ENCODE measurements at regions not wholly inside any gene's neighbourhood (a gene's known extent, or its start where the extent isn't known, plus 50 kb on each side); places are given as distances from the start of the nearest gene placed in this dataset.

DNA sequence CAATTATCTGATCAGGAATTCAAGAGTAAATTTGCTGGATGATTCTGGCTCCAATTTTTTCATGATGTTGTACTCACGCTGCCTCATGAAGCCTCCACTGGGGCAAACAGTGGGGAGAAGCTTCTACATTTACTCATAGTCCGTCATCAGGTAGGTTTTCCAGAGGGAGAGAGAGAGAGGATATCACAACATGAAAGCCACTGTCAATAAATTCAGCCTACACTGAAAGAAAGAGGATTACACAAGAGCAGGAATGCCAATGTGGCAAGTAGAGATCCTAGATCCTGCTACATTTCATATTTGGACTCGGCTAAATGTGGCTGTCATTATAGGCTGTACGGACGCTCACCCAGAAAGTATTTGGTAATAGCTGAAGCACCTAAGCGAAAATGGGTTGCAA lies 819.9 kb downstream of the BRINP3 start:
- TF ChIP-seq, protein P1, sequence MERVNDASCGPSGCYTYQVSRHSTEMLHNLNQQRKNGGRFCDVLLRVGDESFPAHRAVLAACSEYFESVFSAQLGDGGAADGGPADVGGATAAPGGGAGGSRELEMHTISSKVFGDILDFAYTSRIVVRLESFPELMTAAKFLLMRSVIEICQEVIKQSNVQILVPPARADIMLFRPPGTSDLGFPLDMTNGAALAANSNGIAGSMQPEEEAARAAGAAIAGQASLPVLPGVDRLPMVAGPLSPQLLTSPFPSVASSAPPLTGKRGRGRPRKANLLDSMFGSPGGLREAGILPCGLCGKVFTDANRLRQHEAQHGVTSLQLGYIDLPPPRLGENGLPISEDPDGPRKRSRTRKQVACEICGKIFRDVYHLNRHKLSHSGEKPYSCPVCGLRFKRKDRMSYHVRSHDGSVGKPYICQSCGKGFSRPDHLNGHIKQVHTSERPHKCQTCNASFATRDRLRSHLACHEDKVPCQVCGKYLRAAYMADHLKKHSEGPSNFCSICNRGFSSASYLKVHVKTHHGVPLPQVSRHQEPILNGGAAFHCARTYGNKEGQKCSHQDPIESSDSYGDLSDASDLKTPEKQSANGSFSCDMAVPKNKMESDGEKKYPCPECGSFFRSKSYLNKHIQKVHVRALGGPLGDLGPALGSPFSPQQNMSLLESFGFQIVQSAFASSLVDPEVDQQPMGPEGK (CRISPR knock-in tag; IDR thresholded peaks at IDR 0.05; ENCODE audit: borderline replicate concordance): no peak
- TF ChIP-seq CSDC2 (CRISPR knock-in tag; IDR thresholded peaks at IDR 0.05): no peak
- TF ChIP-seq, protein P2, sequence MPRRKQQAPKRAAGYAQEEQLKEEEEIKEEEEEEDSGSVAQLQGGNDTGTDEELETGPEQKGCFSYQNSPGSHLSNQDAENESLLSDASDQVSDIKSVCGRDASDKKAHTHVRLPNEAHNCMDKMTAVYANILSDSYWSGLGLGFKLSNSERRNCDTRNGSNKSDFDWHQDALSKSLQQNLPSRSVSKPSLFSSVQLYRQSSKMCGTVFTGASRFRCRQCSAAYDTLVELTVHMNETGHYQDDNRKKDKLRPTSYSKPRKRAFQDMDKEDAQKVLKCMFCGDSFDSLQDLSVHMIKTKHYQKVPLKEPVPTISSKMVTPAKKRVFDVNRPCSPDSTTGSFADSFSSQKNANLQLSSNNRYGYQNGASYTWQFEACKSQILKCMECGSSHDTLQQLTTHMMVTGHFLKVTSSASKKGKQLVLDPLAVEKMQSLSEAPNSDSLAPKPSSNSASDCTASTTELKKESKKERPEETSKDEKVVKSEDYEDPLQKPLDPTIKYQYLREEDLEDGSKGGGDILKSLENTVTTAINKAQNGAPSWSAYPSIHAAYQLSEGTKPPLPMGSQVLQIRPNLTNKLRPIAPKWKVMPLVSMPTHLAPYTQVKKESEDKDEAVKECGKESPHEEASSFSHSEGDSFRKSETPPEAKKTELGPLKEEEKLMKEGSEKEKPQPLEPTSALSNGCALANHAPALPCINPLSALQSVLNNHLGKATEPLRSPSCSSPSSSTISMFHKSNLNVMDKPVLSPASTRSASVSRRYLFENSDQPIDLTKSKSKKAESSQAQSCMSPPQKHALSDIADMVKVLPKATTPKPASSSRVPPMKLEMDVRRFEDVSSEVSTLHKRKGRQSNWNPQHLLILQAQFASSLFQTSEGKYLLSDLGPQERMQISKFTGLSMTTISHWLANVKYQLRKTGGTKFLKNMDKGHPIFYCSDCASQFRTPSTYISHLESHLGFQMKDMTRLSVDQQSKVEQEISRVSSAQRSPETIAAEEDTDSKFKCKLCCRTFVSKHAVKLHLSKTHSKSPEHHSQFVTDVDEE (CRISPR knock-in tag; IDR thresholded peaks at IDR 0.05): no peak
- TF ChIP-seq TCF4 (CRISPR knock-in tag; IDR thresholded peaks at IDR 0.05; ENCODE audit: borderline replicate concordance): no peak
- TF ChIP-seq ZNF70 (CRISPR knock-in tag; IDR thresholded peaks at IDR 0.05): no peak
- TF ChIP-seq, protein P3, sequence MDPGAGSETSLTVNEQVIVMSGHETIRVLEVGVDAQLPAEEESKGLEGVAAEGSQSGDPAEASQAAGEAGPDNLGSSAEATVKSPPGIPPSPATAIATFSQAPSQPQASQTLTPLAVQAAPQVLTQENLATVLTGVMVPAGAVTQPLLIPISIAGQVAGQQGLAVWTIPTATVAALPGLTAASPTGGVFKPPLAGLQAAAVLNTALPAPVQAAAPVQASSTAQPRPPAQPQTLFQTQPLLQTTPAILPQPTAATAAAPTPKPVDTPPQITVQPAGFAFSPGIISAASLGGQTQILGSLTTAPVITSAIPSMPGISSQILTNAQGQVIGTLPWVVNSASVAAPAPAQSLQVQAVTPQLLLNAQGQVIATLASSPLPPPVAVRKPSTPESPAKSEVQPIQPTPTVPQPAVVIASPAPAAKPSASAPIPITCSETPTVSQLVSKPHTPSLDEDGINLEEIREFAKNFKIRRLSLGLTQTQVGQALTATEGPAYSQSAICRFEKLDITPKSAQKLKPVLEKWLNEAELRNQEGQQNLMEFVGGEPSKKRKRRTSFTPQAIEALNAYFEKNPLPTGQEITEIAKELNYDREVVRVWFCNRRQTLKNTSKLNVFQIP (CRISPR knock-in tag; IDR thresholded peaks at IDR 0.05; ENCODE audit: borderline replicate concordance, low read depth): no peak
- TF ChIP-seq TOX (CRISPR knock-in tag; IDR thresholded peaks at IDR 0.05; ENCODE audit: borderline replicate concordance): no peak
- TF ChIP-seq, protein P4, sequence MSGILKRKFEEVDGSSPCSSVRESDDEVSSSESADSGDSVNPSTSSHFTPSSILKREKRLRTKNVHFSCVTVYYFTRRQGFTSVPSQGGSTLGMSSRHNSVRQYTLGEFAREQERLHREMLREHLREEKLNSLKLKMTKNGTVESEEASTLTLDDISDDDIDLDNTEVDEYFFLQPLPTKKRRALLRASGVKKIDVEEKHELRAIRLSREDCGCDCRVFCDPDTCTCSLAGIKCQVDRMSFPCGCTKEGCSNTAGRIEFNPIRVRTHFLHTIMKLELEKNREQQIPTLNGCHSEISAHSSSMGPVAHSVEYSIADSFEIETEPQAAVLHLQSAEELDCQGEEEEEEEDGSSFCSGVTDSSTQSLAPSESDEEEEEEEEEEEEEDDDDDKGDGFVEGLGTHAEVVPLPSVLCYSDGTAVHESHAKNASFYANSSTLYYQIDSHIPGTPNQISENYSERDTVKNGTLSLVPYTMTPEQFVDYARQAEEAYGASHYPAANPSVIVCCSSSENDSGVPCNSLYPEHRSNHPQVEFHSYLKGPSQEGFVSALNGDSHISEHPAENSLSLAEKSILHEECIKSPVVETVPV (CRISPR knock-in tag; IDR thresholded peaks at IDR 0.05): no peak
- TF ChIP-seq, protein P5, sequence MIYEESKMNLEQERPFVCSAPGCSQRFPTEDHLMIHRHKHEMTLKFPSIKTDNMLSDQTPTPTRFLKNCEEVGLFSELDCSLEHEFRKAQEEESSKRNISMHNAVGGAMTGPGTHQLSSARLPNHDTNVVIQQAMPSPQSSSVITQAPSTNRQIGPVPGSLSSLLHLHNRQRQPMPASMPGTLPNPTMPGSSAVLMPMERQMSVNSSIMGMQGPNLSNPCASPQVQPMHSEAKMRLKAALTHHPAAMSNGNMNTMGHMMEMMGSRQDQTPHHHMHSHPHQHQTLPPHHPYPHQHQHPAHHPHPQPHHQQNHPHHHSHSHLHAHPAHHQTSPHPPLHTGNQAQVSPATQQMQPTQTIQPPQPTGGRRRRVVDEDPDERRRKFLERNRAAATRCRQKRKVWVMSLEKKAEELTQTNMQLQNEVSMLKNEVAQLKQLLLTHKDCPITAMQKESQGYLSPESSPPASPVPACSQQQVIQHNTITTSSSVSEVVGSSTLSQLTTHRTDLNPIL (CRISPR knock-in tag; IDR thresholded peaks at IDR 0.05; ENCODE audit: low read depth): no peak
- no peak for TF ChIP-seq ZFP30 (CRISPR knock-in tag; IDR thresholded peaks at IDR 0.05)

All from SK-N-SH treated with all-trans-retinoic acid at 6 μM for 48 hours (cell line).